ENCODE measurements at regions not wholly inside any gene's neighbourhood (a gene's known extent, or its start where the extent isn't known, plus 50 kb on each side); places are given as distances from the start of the nearest gene placed in this dataset.
"Not testable (repeated sequence)": the region's sequence is repeated elsewhere in the genome, so short reads cannot be mapped to it uniquely, and the experiment has no call there.

DNA sequence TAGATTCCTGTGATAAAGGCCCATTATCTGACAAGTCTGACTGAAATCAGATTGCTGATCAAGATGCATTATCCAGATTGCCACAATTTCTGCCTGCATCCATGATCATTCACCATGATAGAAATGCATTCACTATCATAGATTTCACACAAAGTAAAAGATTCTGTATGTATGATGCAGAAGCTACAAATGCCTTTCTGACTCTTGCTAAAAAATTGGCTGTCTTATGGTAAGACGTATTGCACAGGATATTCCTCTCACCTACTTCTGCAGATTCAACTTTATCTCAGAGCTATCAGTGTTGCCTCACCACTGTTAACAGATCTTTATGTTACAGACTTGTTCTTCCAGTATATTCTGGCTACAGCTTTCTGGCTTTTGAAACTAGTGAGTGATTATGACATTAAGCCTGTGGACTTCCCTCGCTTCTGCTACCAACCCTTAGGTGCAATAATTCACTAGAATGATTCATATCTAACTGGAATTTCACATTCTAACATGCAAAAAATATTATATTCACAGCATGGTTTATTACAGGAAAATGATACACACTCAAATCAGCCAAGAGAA, 955.3 kb downstream of the EPHA3 start:
- no peaks in the 10 kb centered on the region for H3K4me1 Mint-ChIP-seq
- no peak for DNase-seq (ENCODE audit: low read depth, low spot score)
- no peaks in the 10 kb centered on the region for H3K36me3 Mint-ChIP-seq (ENCODE audit: low read depth)
- no peaks in the 10 kb centered on the region for H3K27me3 Mint-ChIP-seq (ENCODE audit: low read depth)
- peaks cover 7% of the 10 kb centered on the region for H3K9me3 Mint-ChIP-seq
- no peak overlapping the region for H3K27ac Mint-ChIP-seq (ENCODE audit: unreplicated experiment)
- no peak overlapping the region for H3K4me3 Mint-ChIP-seq
- TF ChIP-seq, protein P1, sequence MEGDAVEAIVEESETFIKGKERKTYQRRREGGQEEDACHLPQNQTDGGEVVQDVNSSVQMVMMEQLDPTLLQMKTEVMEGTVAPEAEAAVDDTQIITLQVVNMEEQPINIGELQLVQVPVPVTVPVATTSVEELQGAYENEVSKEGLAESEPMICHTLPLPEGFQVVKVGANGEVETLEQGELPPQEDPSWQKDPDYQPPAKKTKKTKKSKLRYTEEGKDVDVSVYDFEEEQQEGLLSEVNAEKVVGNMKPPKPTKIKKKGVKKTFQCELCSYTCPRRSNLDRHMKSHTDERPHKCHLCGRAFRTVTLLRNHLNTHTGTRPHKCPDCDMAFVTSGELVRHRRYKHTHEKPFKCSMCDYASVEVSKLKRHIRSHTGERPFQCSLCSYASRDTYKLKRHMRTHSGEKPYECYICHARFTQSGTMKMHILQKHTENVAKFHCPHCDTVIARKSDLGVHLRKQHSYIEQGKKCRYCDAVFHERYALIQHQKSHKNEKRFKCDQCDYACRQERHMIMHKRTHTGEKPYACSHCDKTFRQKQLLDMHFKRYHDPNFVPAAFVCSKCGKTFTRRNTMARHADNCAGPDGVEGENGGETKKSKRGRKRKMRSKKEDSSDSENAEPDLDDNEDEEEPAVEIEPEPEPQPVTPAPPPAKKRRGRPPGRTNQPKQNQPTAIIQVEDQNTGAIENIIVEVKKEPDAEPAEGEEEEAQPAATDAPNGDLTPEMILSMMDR (conservative IDR thresholded peaks at IDR 0.05), result no peak

DNA sequence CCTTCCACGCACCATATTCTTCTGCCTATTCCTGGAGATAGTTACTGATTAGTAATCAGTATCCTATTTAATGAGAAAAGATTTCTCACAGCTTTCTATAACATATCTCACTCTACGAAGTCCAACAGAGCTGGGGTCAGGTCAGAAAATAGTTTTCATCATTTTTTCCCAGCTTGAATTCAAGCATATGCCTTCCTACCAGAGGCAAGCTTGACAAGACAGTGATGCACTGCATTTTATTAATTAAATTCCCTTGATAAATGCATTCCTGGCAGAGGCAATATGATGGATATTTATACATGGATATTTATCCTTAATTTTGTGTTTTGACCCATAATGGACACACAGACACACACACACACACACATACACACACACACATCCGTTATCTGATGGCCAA, 961.4 kb downstream of the EPHA3 start:
- H3K4me1 Mint-ChIP-seq, result no peaks in the 10 kb centered on the region

GRCh38 chr3:90069748-90070147, 962.3 kb downstream of the EPHA3 start:
- TF ChIP-seq, protein P1 (conservative IDR thresholded peaks at IDR 0.05), result no peak
- Mint-ChIP-seq H3K36me3 (ENCODE audit: low read depth) (no peaks in the 10 kb centered on the region), H3K9me3 (peaks cover 9% of the 10 kb centered on the region), H3K27ac (ENCODE audit: unreplicated experiment) (no peak overlapping the region), H3K4me3 (no peak overlapping the region), H3K27me3 (ENCODE audit: low read depth) (no peaks in the 10 kb centered on the region), H3K4me1 (no peaks in the 10 kb centered on the region)
- DNase-seq (ENCODE audit: low read depth, low spot score), result no peak

More for the DNA sequence above, 961.4 kb downstream of the EPHA3 start:
- Mint-ChIP-seq H3K36me3 (ENCODE audit: low read depth) (no peaks in the 10 kb centered on the region), H3K4me3 (no peak overlapping the region), H3K9me3 (peaks cover 12% of the 10 kb centered on the region), H3K27ac (ENCODE audit: unreplicated experiment) (no peak overlapping the region), H3K27me3 (ENCODE audit: low read depth) (no peaks in the 10 kb centered on the region)
- DNase-seq (ENCODE audit: low read depth, low spot score), result no peak
- TF ChIP-seq, protein P1 (conservative IDR thresholded peaks at IDR 0.05), result no peak

- Mint-ChIP-seq H3K4me3 (no peak overlapping the region), H3K9me3 (peaks cover 11% of the 10 kb centered on the region), H3K36me3 (ENCODE audit: low read depth) (no peaks in the 10 kb centered on the region), H3K4me1 (peaks cover 5% of the 10 kb centered on the region), H3K27ac (ENCODE audit: unreplicated experiment) (no peak overlapping the region), H3K27me3 (ENCODE audit: low read depth) (no peaks in the 10 kb centered on the region)
- TF ChIP-seq, protein P1 (conservative IDR thresholded peaks at IDR 0.05), result no peak
- DNase-seq (ENCODE audit: low read depth, low spot score), result no peak
Measured at GRCh38 chr3:90076136-90076535, 968.7 kb downstream of the EPHA3 start.

GRCh38 chr3:90080988-90081387, 973.6 kb downstream of the EPHA3 start:
- Mint-ChIP-seq H3K4me1 (peaks cover 14% of the 10 kb centered on the region), H3K36me3 (ENCODE audit: low read depth) (no peaks in the 10 kb centered on the region), H3K9me3 (no peaks in the 10 kb centered on the region), H3K4me3 (no peak overlapping the region), H3K27me3 (ENCODE audit: low read depth) (no peaks in the 10 kb centered on the region), H3K27ac (ENCODE audit: unreplicated experiment) (no peak overlapping the region)
- TF ChIP-seq, protein P1 (conservative IDR thresholded peaks at IDR 0.05), result no peak
- DNase-seq (ENCODE audit: low read depth, low spot score), result no peak

GRCh38 chr3:90086297-90086696, 978.9 kb downstream of the EPHA3 start:
- H3K36me3 Mint-ChIP-seq (ENCODE audit: low read depth); H3K4me3 Mint-ChIP-seq; DNase-seq (ENCODE audit: low read depth, low spot score); H3K4me1 Mint-ChIP-seq; H3K27me3 Mint-ChIP-seq (ENCODE audit: low read depth); H3K9me3 Mint-ChIP-seq; H3K27ac Mint-ChIP-seq (ENCODE audit: unreplicated experiment): not testable (repeated sequence)
